Suprapubic skin (tissue), 4 donors: ENCODE measurements at regions not wholly inside any gene's neighbourhood (a gene's known extent, or its start where the extent isn't known, plus 50 kb on each side); places are given as distances from the start of the nearest gene placed in this dataset.

ENCODE experiments used
- DNase-seq, 2 donors: peaks; one replicate each; pipeline ENCODE4 v3.0.0-alpha.2; 2019; ENCODE audit warnings: low spot score in 2 of 2
- H3K27ac ChIP-seq: fragments of 200-600 bp; sonication (generic); one replicate; pipeline ENCODE4 v1.5.1; 2019
- H3K27me3 ChIP-seq: fragments of 200-600 bp; sonication (generic); one replicate; pipeline ENCODE4 v1.5.1; 2019
- H3K36me3 ChIP-seq: fragments of 200-600 bp; sonication (generic); one replicate; pipeline ENCODE4 v1.5.1; 2019
- H3K4me1 ChIP-seq: fragments of 200-600 bp; sonication (generic); one replicate; pipeline ENCODE4 v1.5.1; 2019
- H3K4me3 ChIP-seq: fragments of 200-600 bp; sonication (generic); one replicate; pipeline ENCODE4 v1.5.1; 2019; ENCODE audit warnings: mild to moderate bottlenecking
- H3K9me3 ChIP-seq: fragments of 200-600 bp; sonication (generic); one replicate; pipeline ENCODE4 v1.5.1; 2019
- CTCF ChIP-seq, 2 donors: fragments of 200-600 bp in 1 of 2; fragments of 450-650 bp in 1 of 2; sonication (generic) in 1 of 2; IDR thresholded peaks; one replicate each; pipeline ENCODE4 v1.5.1; 2016 to 2019; ENCODE audit warnings: antibody characterized with exemption in 2 of 2, mild to moderate bottlenecking in 1 of 2, moderate library complexity in 1 of 2
- EP300 ChIP-seq: sonication (generic); formaldehyde crosslinking; IDR thresholded peaks from one replicate; pipeline ENCODE4 v1.6.1; 2017; ENCODE audit warnings: antibody characterized with exemption
- POLR2A ChIP-seq, 2 donors: fragments of 450-650 bp; IDR thresholded peaks; one replicate each; pipeline ENCODE4 v1.6.1; 2017; ENCODE audit warnings: antibody characterized with exemption in 2 of 2, mild to moderate bottlenecking in 2 of 2, moderate library complexity in 2 of 2
- POLR2AphosphoS5 ChIP-seq, 3 donors: sonication (generic); formaldehyde crosslinking; IDR thresholded peaks; one replicate each; pipeline ENCODE4 v1.6.1; 2017; ENCODE audit warnings: antibody characterized with exemption in 3 of 3
- WGBS: methylation state at CpG from one replicate; pipeline ENCODE4 v1.1.5; 2018; 5-methylcytosine and 5-hydroxymethylcytosine counted together

- Histone ChIP-seq H3K9me3 (no peaks in the 10 kb centered on the region), H3K36me3 (no peaks in the 10 kb centered on the region), H3K4me3 (no peak overlapping the region), H3K27ac (no peak overlapping the region), H3K4me1 (no peaks in the 10 kb centered on the region), H3K27me3 (no peaks in the 10 kb centered on the region)
- TF ChIP-seq EP300 (no peak), POLR2A (IDR thresholded peaks at IDR 0.05) (no peak), CTCF (IDR thresholded peaks at IDR 0.05) (no peak), POLR2AphosphoS5 (IDR thresholded peaks at IDR 0.05) (no peak)
- DNase-seq: no peak
- 75% methylated on average over 9 of the region's 9 CpGs for WGBS
These were observed 419.0 kb upstream of the CCDC196 start for GRCh38 chr14:66066981-66067776.

GRCh38 chr14:66069036-66069435, 417.1 kb upstream of the CCDC196 start:
- Histone ChIP-seq H3K4me1 (no peaks in the 10 kb centered on the region), H3K4me3 (no peak overlapping the region), H3K36me3 (no peaks in the 10 kb centered on the region), H3K27me3 (no peaks in the 10 kb centered on the region), H3K9me3 (no peaks in the 10 kb centered on the region), H3K27ac (no peak overlapping the region)
- WGBS: 86% methylated on average over 2 of the region's 2 CpGs
- TF ChIP-seq EP300: no peak
- no peak for TF ChIP-seq POLR2A (IDR thresholded peaks at IDR 0.05)
- no peak for DNase-seq

GRCh38 chr14:66069830-66070541, 416.2 kb upstream of the CCDC196 start:
- TF ChIP-seq POLR2A (IDR thresholded peaks at IDR 0.05) (no peak), EP300 (no peak), POLR2AphosphoS5 (IDR thresholded peaks at IDR 0.05) (no peak), CTCF (IDR thresholded peaks at IDR 0.05) (no peak)
- Histone ChIP-seq H3K4me3 (no peak overlapping the region), H3K27ac (no peak overlapping the region), H3K36me3 (no peaks in the 10 kb centered on the region), H3K27me3 (no peaks in the 10 kb centered on the region), H3K9me3 (no peaks in the 10 kb centered on the region), H3K4me1 (no peaks in the 10 kb centered on the region)
- WGBS: 71% methylated on average over 7 of the region's 7 CpGs
- DNase-seq: no peak

GRCh38 chr14:66070542-66071319, 415.4 kb upstream of the CCDC196 start:
- no peaks in the 10 kb centered on the region for H3K9me3 ChIP-seq
- no peak for DNase-seq
- WGBS: 59% methylated on average over 11 of the region's 12 CpGs
- no peaks in the 10 kb centered on the region for H3K36me3 ChIP-seq
- H3K4me3 ChIP-seq: no peak overlapping the region
- TF ChIP-seq POLR2AphosphoS5 (IDR thresholded peaks at IDR 0.05) (no peak), CTCF (IDR thresholded peaks at IDR 0.05) (peak; percentile 4 to 59)
- no peak overlapping the region for H3K27ac ChIP-seq
- H3K27me3 ChIP-seq: no peaks in the 10 kb centered on the region
- no peaks in the 10 kb centered on the region for H3K4me1 ChIP-seq

- no peaks in the 10 kb centered on the region for H3K27me3 ChIP-seq
- H3K36me3 ChIP-seq: no peaks in the 10 kb centered on the region
- no peaks in the 10 kb centered on the region for H3K4me1 ChIP-seq
- H3K4me3 ChIP-seq: no peak overlapping the region
- TF ChIP-seq POLR2AphosphoS5 (IDR thresholded peaks at IDR 0.05): no peak
- TF ChIP-seq EP300: no peak
- no peak for TF ChIP-seq POLR2A (IDR thresholded peaks at IDR 0.05)
- TF ChIP-seq CTCF (IDR thresholded peaks at IDR 0.05): no peak
- no peak for DNase-seq
- no peak overlapping the region for H3K27ac ChIP-seq
- 85% methylated on average over 5 of the region's 5 CpGs for WGBS
- H3K9me3 ChIP-seq: no peaks in the 10 kb centered on the region
These were observed 413.7 kb upstream of the CCDC196 start for GRCh38 chr14:66072190-66073084.
